Stromal cell of bone marrow (primary cell): ENCODE measurements at regions not wholly inside any gene's neighbourhood (a gene's known extent, or its start where the extent isn't known, plus 50 kb on each side); places are given as distances from the start of the nearest gene placed in this dataset.

Experiments
- DNase-seq: peaks from one replicate; pipeline ENCODE4 v3.0.0-alpha.2; 2012; ENCODE audit warnings: low read depth

DNA sequence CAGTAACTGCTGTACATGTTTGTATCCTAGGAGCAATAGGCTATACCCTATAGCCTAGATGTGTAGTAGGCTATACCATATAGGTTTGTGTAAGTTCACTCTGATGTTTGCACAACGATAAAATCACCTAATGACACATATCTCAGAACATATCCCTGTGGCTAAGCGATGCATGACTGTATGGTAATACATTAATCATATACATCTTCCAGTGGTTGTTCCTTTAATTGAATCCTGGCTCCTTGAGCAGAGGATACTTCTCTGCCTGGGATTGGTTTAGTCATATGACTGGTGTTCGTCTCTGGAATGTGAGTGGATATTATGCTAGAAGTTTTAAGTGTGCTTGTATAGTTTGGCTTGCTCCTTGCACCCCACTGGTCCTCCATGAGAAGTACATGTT, 425.8 kb downstream of the MAN2A1 start:
- DNase-seq: no peak

DNA sequence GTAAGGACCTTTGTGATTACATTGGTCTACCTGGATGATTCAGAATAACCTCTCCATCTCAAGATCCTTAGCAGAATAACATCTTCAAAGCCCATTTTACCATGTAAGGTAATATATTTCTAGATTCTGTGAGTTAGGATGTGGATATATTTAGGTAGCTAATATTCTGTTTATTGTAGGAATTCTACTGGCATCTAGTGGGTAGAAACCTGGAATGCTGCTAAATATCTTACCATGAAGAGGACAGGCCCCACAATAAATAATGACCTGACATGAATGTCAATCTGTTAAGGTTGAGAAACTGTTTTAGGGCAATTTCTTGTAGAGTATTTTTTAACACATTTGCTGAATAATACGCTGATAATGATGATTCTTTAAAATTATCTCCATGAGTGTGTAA, 426.8 kb downstream of the MAN2A1 start:
- no peak for DNase-seq

DNA sequence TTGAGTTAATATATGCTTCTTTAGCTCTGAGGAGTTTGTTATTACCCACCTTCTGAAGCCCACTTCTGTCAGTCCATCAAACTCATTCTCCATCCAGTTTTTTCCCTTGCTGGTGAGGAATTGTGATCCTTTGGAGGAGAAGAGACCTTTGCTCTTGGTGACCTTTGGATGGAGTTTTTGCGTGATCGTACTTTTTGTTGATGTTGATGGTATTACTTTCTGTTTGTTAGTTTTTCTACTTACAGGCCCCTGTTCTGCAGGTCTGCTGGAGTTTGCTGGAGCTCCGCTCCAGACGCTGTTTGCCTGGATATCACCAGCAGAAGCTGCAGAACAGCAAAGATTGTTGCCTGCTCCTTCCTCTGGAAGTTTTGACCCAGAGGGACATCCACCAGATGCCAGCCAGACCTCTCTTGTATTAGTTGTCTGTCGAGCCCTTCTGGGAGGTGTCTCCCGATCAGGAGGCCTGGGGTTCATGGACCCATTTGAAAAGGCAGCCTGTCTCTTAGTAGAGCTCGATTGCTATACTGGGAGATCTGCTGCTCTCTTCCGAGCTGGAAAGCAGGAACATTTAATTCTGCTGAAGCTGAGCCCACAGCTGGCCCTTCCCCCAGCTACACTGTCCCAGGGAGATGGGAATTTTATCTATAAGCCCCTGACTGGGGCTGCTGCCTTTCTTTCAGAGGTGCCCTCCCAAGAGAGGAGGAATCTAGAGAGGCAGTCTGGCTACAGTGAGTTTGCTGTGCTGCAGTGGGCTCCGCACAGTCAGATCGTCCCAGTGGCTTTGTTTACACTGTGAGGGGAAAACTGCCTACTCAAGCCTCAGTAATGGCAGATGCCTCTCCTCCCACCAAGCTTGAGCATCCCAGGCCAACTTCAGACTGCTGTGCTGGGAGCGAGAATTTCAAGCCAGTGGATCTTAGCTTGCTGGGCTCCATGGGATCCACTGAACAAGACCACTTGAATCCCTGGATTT, 445.5 kb downstream of the MAN2A1 start:
- DNase-seq: no peak

DNA sequence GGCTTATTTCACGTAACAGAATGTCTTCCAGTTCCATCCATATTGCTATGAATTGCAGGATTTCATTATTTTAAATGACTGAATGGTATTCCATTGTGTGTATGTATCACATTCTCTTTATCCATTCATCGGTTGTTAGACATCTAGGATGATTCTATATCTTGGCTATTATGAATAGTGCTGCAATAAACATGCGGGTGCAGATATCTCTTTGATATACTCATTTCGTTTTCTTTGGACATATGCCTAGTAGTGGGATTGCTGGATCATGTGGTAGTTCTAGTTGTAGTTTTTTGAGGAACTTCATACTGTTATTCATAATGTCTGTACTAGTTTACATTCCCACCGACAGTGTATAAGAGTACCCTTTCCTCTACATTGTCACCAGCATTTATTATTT, 460.5 kb downstream of the MAN2A1 start:
- peak; percentile 44 for DNase-seq

DNA sequence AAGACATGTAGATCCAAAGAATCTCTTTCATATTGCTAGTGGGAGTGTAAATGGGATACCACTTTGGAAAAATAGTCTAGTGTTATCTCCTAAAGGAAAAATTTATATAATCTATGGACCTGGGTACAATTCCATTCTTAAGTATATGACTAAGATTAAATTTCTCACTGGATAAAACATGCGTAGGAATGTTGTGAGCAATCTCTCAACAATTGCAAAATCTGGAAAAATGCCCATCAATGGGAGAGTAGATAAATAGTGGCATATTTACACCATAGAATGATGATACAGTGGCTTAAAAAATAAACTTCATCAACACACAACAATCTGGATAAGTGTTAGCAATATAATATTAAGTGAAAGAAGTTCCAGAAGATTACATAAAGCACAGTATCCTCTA, 469.5 kb downstream of the MAN2A1 start:
- DNase-seq: peak; percentile 15

DNA sequence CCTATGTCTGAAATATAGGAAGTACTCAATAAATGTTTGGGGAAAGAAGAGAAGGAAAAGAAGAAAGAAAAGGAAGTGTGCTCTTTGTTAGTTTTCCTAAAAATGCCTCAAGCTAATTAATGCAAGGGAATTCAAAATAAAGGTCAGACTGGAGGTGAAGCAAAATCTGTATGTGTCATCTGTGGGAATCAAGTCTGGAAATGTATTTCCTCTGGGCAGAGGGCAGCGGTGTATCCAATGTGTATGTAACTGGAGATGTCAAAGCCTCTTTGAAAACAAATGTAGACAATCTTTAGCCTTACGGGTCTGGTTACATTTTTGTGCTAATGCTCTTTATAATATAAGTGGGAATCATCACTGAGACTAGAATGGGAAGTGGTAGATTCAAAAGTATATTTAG, 471.4 kb downstream of the MAN2A1 start:
- no peak for DNase-seq

DNA sequence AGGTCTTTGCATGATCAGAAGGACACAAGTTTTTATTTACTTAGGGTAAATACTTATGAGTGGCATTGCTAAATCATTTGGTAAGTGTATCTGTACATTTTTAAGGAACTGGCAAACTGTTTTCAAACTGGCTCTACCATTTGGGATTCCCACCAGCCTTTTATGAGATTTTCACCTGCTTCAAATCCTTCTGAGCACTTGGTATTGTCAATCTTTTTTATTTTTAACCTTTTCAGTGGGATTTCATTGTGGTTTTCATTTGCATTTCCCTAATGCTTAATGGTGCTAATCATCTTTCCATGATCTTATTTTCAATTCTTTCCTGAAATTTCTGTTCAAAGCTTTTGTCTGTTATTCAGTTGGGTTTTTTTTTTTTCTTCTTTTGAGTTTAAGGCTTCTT, 475.6 kb downstream of the MAN2A1 start:
- no peak for DNase-seq

DNA sequence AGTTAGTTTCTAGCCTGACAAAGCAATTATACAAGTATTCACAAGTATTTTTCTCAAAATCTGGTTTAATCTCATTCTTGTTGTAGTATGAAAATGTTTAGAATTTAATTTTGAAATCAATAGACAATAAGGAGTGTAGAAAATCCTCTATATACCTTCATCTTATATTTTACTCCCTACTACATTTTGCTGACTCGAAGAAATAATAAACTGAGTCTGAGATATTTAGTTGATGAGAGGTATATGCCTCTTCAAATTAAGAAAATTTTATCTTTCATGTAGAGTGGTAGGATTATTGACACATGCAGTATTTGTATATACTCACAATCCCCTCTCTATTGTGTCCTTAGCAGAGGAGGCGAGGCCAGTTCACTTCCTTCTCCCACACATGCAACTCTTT, 477.7 kb downstream of the MAN2A1 start:
- no peak for DNase-seq

DNA sequence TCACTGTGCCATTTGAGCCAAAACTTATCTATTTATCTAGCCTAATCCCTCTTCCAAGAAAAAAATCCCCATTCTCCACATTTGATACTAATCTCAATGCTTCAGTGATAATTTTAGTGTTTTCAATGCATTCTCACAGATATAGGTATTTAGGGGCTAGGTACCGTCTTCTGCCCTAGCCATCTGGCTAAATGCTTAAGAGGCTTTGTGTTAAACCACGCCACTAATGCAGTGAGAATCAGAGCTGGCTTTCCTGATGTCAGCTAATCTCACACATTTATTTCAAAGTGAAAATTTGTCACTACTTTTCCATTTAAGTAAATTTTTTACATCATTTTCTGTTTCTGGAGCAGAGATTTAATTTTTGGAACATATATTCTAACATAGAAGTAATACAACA, 479.7 kb downstream of the MAN2A1 start:
- DNase-seq: no peak

DNA sequence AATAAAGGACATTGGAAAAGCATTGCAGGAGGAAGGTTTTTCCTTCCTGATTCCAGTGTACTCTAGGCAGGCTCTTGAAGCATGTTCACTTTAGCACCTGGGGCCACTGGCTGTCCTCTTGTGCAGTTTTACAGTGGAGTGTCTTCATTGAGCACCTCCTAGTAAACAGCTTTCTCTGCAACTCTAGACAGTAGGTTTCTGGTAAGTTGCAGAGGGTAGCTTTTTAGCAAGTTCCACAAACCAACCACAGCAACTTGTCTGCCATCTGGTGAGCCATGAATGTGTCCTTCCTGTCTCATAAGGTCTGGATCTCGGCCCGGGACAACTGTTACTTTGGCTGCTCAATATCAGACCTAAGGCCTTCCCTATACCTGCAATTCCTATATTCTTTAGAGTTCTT, 488.0 kb downstream of the MAN2A1 start:
- no peak for DNase-seq

DNA sequence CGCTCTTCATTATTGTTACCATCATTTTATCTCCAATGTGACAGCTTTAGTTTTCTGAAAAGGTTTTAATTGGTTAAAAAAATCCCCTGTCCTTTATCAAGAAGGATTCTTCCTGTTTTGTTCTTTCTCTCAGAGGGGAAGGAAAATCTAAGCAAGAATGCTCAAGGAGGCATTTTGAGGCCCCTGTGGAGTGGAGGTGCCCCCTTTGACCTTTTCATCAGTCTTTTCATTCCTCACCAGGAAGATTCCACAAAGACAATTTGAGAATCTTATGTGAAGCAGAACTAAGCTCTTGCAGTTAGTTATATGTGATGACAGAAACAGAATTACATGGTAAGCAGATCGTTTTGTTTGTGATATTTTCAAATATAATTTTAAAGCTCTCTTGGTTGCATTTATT, 489.6 kb downstream of the MAN2A1 start:
- no peak for DNase-seq

DNA sequence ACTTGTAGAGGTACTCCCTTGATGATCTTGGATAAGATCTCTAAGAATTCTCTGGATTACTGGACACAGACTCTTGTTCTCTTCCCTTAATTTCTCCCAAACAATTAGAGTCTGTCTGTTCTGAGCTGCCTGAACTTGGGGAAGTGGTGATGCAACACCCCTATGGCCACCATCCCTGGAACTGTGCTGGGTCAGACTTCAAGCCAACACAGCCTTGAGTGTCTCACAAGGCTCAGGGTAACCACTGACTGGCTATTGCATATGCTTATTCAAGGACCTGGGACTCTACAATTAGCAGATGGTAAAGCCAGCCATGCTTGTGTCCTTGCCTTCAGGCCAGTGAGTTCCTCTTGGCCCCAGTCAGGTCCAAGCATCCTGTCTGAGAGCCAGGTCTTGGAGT, 504.5 kb downstream of the MAN2A1 start:
- no peak for DNase-seq

DNA sequence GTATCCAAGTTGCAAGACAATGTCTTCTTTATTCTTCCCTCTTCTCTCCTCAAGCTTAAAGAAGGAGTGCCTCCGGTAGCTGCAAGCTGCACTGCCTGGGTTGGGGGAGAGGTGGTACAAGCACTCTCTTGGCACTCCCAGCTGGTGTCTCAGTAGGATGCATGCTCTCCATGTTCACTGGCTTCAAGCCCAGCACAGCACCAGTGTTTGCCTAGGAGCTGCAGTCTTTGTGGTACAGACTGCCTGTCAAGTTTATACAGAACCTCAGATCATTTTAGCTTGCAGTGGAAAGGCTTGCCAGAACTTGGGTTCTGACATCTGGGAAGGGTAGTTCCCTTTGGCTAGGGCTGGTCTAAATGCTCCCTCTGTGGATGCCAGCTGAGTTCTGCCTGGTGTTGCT, 505.6 kb downstream of the MAN2A1 start:
- no peak for DNase-seq

DNA sequence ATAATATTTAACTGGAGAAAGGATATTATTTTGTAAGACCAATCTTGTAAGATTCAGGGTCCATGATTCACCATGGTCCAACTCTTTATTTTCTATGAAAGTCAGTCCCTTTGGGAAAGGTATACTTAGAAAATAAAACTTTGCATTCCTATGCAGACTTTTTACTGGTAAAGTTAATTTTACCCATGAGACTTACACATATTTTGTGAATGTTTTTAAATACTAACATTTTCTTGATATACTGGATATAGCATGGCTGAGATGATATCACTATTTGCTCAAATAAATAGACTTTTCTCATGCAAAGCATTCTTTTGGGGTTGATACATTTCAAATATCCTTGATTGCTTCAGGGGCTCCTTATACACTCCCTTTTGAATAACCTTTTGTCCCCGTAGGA, 512.1 kb downstream of the MAN2A1 start:
- DNase-seq: peak; percentile 31

DNA sequence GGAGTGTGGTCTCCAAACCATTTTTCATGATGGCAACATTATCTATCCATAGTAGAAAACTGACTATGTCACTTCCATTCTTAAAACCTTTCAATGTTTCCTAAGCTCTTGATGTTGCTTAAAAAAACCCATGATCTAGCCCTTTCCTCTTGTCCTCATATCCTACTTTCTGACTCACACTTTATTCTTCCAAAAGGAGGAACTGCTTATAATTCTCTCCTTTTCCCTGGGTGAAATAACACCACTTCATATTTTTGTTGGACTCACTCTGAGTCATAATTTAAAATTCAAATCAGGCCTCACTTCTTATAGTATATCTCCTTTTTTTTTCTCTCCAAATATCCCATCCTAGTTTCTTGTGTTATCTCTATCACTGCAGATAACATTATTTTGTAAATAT, 513.9 kb downstream of the MAN2A1 start:
- DNase-seq: peak; percentile 69

DNA sequence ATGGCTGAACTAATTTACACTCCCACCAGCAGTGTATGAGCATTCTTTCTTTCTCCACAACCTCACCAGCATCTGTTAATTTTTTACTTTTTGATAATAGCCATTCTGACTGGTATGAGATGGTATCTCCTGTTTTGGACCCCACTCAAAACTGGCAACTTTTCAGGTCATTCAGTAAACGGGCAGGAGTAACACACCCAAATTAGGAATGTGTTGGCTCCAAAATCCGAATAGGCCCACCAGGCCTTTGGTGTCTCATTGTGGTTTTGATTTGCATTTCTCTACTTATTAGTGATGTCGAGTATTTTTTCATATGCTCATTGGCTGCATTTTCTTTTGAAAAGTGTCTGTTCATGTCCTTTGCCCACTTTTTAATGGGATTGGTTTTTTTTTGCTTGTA, 517.1 kb downstream of the TMEM232 start:
- no peak for DNase-seq

DNA sequence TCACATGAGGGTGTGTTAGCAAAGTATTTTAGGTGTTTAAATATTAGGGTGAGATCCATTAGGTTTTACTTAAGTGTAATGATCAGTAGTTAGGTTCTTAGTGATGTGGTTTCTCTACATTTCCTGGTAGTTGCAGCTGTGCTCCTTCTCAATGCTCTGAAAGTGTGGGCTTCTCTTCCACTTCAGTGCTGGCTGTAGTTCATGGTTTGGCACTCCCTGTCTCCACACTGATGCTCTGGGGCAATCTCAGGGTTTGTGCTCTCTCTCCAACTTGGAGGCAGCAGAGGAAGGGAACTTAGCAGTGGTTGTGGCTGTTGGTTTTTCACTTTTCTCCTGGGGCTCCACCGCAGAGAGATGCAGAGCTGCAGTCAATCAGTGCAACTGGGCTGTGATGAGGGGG, 507.5 kb downstream of the TMEM232 start:
- no peak for DNase-seq

DNA sequence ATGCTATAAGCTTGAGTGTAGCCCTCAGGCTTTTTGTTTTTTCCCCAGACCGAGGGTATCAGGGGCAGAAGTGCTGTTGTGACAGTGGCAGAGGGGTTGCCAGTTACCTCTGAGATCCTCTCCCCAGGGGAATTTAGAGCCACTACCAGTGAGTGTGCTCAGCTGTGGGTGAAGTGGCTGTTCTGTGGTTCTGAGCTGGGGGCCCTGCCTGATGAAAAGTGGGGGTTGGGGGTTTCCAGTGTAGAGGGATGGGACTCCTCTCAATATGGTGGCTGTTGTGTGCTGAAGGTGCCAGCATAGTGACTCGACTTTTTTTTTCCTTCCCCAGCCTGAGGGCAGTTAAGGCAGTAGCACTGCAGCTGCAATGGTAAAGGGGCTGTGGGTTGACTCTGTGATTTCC, 506.7 kb downstream of the TMEM232 start:
- DNase-seq: no peak

DNA sequence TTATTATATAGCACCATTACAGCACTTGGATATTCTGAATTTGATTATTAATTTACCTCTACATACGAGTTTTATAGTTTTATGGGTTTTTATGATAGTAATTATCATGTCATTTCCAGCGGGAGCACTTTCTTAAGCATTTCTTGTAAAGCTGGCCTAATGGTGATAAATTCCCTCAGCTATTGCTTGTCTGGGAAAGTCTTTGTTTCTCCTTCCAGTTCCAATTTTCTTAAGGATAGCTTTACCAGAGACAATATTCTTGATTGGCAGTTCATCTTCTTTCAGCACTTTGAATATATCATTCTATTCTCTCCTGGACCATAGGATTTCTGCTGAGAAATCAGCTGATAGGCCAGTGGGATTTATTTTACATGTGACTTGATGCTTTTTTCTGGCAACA, 505.4 kb downstream of the TMEM232 start:
- no peak for DNase-seq

DNA sequence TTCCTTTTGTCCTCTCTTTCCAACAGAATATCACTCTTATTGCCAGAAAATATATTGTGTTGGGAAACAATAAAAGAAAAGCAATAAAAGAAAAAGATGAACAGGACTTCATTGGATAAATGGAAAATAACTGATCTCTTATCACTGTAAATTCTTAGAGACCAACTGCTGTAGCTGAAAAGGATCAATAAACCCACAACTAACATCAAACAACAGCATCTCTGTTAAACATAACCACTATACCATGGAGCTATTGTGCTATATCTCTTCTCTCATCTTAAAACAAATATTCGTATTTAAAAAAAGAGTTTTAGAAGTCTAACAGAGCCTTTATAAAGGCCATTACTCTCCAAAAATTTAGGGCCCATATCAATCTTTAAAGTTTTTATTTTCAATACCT, 502.4 kb downstream of the TMEM232 start:
- no peak for DNase-seq

DNA sequence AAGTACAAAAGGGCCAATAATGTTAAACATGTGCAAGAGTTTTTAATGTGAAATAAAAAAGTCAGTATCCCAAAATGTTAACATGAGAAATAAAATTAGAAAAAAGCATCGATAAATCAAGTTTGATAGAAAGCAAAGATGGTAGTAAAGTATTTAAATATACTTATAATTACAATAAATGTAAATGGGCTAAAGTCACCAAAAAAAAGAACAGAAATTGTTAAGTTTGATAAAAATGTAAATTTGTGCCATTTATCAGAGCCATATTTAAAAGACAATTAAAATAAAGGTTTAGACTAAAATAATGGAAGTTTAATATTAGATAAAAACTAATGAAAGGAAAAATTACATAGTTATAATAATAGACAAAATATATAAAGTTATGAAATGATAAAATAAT, 500.5 kb downstream of the TMEM232 start:
- DNase-seq: no peak

DNA sequence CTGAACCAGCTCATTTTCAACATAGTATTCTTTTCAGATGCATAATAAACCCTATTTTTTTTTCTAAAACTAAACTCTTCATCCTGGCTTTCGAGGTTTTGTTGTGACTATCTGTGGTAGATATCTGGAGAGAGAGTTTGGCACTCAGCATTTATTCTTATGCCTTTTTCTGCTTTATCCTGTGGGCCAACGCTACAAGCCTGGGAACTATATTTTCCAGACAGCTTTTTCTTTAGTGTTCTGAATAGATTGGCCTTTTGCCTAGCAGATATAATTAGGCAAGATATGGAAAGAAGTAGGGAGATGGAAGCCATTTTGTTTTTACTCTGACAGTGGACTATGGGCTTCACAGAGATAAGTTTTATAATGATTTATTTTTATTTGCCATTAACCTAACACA, 486.7 kb downstream of the TMEM232 start:
- DNase-seq: no peak

DNA sequence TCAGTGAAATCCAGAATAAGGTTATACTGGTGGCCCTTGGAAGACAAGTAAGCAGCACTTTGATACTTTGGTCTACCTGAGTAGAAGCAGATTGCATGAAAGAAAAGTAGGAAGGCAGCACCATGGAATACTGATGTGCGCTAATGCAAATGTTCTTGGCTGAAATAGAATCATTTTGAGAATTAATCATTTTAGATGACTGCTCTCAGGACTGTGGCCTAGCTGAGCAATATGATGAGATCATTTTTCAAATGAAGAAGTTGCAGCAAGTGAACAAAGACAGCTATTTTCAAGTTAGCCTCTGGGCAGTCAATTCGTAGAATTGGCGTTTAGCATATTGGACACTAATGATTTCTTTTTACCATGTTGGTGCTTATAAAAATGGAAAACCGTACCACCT, 483.5 kb downstream of the TMEM232 start:
- no peak for DNase-seq

DNA sequence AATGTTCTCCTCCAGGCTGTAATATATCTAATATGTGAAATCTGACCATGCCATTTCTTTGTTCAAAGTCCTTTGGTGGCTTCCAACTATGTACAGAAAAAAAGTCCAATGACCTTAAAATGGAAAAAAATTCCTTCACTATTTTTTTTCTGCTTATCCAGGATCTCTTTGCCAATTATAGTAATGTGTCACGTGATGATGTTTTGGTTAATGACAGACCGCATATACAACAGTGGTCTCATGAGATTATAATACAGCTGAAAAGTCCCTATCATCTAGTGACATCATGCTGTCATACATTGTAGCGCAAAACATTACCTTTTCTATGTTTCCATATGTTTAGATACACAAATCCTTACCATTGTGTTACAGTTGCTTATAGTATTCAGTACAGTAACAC, 477.6 kb downstream of the TMEM232 start:
- no peak for DNase-seq
